Fibroblast of mammary gland (primary cell): ENCODE measurements at regions not wholly inside any gene's neighbourhood (a gene's known extent, or its start where the extent isn't known, plus 50 kb on each side); places are given as distances from the start of the nearest gene placed in this dataset.

Experiments used
- DNase-seq: peaks from one replicate; pipeline ENCODE4 v3.0.0-alpha.2; 2010; ENCODE audit warnings: low read depth
- H3K4me3 ChIP-seq: 2 replicates; pipeline ENCODE4 v1.5.1; 2011; ENCODE audit warnings: low read depth, mild to moderate bottlenecking, low read length, moderate library complexity; ENCODE audit not compliant: control insufficient read depth
- TF ChIP-seq, protein P1 (sequence below): conservative IDR thresholded peaks from 2 replicates; pipeline ENCODE4 v1.5.1; 2011; ENCODE audit warnings: low read depth, low read length, inconsistent platforms; ENCODE audit not compliant: control insufficient read depth, insufficient read depth

DNA sequence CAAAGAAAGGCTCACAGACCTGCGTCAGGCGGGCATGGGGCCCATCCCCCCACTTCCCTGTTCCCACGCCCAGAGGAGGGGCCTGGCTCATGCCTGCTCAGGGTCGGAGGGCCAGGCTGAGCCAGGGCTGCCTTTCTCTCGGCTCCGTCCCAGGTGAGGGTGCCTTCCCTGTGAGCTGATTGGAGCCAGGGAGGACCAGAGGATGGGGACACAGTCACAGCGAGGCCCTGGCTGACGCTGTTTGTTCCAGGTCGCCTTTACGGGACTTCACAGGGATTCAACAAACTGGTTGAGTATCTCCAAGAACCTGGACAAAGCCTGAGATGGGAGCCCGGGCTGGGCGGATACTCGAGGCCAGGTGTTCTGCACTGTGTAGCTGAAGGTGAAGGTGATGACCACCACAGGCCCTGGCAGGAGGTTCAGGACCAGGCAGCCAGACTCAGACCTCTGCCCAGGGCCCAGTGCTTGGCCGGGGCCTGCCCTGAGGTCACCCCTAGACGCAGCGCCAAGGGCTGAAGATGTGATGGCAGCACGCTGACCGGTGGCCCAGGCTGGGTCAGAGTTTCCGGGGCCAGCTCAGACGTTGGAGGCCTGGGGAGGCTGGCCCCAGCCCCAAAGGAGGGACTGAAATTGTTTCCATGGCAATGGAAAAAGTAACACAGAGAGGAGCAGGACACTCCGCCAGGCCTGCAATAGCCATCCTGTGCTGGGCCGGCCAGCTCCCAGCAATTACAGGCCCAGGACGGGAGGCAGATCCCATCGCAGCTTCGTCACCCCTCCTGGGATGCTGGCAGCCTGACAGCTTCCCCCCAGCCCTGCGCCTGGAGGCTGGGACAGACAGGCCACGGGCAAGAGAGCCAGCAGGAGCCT, 65.3 kb upstream of the ADAMTS2 start:
- no peak overlapping the region for H3K4me3 ChIP-seq
- DNase-seq = no peak
- TF ChIP-seq, protein P1, sequence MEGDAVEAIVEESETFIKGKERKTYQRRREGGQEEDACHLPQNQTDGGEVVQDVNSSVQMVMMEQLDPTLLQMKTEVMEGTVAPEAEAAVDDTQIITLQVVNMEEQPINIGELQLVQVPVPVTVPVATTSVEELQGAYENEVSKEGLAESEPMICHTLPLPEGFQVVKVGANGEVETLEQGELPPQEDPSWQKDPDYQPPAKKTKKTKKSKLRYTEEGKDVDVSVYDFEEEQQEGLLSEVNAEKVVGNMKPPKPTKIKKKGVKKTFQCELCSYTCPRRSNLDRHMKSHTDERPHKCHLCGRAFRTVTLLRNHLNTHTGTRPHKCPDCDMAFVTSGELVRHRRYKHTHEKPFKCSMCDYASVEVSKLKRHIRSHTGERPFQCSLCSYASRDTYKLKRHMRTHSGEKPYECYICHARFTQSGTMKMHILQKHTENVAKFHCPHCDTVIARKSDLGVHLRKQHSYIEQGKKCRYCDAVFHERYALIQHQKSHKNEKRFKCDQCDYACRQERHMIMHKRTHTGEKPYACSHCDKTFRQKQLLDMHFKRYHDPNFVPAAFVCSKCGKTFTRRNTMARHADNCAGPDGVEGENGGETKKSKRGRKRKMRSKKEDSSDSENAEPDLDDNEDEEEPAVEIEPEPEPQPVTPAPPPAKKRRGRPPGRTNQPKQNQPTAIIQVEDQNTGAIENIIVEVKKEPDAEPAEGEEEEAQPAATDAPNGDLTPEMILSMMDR = no peak

DNA sequence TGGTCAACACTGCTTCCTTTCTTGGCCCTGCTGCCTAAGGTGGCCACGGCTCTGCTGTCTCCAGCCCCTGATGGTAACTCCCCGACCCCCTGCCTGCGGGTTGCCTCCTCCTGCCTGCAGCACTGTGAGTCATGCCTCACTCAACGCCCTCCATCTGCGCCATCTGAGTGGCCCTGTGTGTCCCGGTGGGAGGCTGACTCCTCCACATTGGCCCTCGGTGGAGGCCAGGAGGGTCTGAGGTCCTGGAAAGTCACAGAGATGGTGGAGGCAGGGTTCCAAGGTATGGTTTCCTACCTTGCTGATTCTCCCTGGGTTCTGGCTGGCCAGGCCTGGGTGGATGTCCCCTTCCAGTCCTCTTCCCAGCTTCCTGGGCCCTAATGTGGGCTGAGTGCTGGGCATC, 64.5 kb upstream of the ADAMTS2 start:
- DNase-seq = no peak
- TF ChIP-seq, protein P1 = no peak
- no peak overlapping the region for H3K4me3 ChIP-seq

DNA sequence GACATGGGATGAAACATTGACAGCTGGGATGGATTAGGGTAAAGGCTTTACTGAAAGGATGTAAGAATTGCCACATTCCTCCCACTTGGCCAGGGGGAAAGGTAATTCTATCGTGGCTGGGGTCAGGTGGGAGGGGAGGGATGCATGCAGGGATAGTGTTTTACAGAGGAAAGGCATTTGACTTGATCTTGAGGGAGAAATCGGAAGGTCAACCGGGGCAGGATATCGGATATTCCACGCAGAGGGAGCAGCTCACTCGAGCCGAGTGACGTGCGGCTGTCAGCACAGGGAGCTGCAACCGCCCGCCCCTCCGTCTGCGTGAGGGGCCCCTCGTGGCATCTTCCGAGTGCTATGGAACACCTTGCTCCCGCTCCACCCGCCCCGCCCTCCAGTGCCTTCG, 63.4 kb upstream of the ADAMTS2 start:
- TF ChIP-seq, protein P1 = no peak
- DNase-seq = no peak
- no peak overlapping the region for H3K4me3 ChIP-seq

DNA sequence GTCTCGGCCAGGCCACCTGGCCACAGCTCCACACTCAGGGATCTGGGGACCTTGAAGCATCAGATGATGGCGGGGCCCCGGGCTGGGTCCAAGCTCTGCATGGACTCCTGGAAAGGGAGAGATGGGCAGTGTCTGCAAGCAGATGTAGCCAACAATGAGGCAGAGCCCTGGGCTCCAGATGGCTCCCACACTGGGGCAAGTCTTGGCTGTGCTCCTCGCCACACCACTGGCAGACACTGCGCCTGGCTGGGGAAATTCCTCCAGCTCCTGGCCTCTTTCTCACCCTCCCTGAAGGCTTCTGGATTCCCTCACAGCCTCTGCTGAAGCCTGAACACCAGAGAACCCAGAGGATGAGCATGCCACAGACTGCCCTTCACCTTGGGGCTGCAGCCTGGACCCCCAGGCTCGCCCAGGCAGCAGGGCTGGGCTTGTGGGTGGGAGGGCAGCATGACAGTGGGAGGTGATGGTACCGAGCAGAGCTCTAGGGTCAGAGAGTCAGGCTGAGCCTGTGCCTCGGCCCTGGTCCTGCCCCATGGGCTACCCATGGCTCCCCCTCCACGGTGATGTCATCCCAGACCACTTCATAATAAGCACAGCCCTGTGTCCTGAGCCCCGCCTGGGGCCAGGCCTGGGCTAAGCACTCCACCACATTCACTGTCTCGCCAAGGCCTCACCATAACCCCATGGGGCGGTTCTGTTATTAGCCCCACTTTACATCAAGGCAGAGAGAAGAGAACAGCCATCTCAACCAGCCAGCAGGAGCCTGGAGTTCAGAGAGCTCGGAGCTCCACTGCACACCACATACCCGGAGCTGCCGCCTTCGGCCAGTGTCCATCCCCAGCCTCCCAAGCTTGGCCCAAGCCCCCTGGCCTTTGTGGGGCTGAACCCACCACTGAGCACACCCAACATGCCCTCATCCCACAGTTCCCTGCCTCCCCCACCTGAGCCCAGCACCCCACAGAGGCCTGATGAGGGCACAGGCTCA, 62.2 kb upstream of the ADAMTS2 start:
- TF ChIP-seq, protein P1 = no peak
- peak; percentile 19 for DNase-seq
- no peak overlapping the region for H3K4me3 ChIP-seq

DNA sequence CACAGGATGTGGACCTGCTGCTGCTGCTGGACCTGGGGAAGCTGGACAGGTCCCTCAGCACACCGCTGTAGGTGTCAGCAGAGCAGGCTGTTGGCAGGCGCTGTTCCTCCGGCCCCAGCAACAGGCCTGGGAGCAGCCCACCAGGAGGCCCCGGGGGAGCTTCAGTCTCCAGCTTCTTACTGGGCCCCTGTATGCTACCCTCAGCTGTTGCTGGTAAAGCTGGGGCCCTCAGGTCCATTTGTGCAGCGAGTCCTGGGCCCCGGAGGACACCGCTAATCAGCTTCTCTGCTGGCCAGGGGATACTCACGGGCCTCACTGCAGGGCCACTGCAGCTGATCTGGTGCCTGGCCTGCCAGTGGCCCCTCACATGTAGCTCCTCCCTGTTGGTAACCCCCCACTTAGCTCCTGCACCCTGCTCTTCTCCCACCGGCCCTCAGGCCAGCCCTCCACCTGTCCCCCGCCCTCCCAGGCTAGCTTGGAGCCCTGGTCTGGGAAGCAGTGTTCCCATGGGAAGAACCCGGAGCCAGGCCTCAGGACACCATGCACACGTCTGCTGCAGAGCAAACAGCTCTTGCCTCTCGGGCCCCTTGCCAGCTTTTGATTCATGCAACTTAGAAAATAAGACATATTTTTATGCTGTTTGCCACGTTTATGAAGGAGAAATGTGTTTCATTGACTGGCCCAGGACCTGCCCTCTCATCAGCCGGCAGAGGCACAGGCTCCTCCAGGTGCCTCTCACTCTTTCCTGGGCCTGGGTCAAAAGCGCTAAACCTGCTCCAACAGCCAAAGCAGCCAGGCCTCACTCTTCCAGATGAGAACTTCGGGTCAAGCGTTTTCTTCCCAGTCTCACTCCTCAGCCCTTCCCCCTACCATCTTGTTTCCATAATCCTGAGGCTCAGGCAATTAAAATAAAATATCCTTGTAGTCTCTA, 61.0 kb upstream of the ADAMTS2 start:
- TF ChIP-seq, protein P1 = no peak
- H3K4me3 ChIP-seq = no peak overlapping the region
- peak; percentile 33 for DNase-seq

DNA sequence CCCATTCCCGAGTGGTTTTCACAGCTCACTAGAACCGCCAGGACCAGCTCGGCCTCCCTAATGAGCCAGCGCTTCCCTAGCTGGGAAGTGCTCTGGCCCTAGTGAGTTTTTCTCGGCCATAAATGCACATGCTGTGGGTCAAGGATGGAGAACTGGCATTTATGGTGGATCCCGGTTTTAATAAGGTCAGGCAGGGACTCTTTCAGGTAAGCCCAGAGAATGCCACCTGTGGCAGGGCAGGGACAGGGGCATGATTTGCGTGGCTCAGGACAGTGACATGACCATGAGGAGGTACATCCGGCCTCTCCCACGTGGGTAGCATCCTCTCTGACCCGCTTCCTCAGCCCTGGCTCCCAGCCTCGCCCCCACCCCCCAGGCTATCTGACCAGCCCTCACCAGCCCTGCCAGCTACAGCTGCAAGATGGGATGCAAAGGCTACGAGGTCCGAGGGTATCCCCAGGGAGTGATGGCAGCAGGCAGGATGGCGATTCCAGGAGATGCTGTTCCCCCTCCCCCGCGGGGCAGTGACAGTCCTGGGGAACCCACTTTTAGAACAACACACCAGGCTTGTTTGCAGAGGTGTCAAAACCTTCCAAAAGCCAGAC, 60.3 kb upstream of the ADAMTS2 start:
- H3K4me3 ChIP-seq = no peak overlapping the region
- TF ChIP-seq, protein P1 = no peak
- no peak for DNase-seq
